ENCODE measurements at regions not wholly inside any gene's neighbourhood (a gene's known extent, or its start where the extent isn't known, plus 50 kb on each side); places are given as distances from the start of the nearest gene placed in this dataset.

- TF ChIP-seq CTCF (conservative IDR thresholded peaks at IDR 0.05; ENCODE audit: low read length) (no peak), EZH2phosphoT487 (IDR thresholded peaks at IDR 0.05; ENCODE audit: borderline replicate concordance, low read depth, low read length) (no peak)
These were observed 94.8 kb upstream of the SEC11C start for GRCh38 chr18:59044855-59045254.

GRCh38 chr18:59047321-59048047 is 92.2 kb upstream of the SEC11C start:
- ChIA-PET CTCF (ENCODE audit: unreplicated experiment) (no interaction called here), POLR2A (no interaction called here)
- no peak for DNase-seq (ENCODE audit: low spot score)
- TF ChIP-seq EZH2phosphoT487 (IDR thresholded peaks at IDR 0.05; ENCODE audit: borderline replicate concordance, low read depth, low read length): no peak
- no peak for TF ChIP-seq CTCF (conservative IDR thresholded peaks at IDR 0.05; ENCODE audit: low read length)
- Histone ChIP-seq H3K4me2 (ENCODE audit: low read length) (no peak overlapping the region), H3K4me1 (ENCODE audit: insufficient read depth, low read length, poor library complexity, severe bottlenecking) (peaks cover 10% of the 10 kb centered on the region), H2AFZ (ENCODE audit: low read length) (no peak overlapping the region), H3K9me2 (ENCODE audit: insufficient read depth, low read length) (no peaks in the 10 kb centered on the region), H3K9me3 (ENCODE audit: low read length) (no peaks in the 10 kb centered on the region), H3K79me2 (ENCODE audit: insufficient read depth, low read depth, low read length) (no peaks in the 10 kb centered on the region), H3K36me3 (ENCODE audit: insufficient read depth, low read length) (no peaks in the 10 kb centered on the region), H3K27ac (ENCODE audit: low read depth, low read length, poor library complexity, severe bottlenecking) (no peak overlapping the region), H3K4me3 (ENCODE audit: low read depth, low read length, poor library complexity, severe bottlenecking) (no peak overlapping the region), H4K20me1 (ENCODE audit: insufficient read depth, low read length) (no peaks in the 10 kb centered on the region)
- intact Hi-C loops (cut with micrococcal nuclease; ENCODE audit: unreplicated experiment): no loop called here
- BruUV-seq (replicated peaks): no TSS peak

More at GRCh38 chr18:59044855-59045254, 94.8 kb upstream of the SEC11C start:
- Histone ChIP-seq H3K4me2 (ENCODE audit: low read length) (no peak overlapping the region), H3K36me3 (ENCODE audit: insufficient read depth, low read length) (no peaks in the 10 kb centered on the region), H3K27ac (ENCODE audit: low read depth, low read length, poor library complexity, severe bottlenecking) (no peak overlapping the region), H3K4me3 (ENCODE audit: low read depth, low read length, poor library complexity, severe bottlenecking) (no peak overlapping the region), H3K79me2 (ENCODE audit: insufficient read depth, low read depth, low read length) (no peaks in the 10 kb centered on the region), H4K20me1 (ENCODE audit: insufficient read depth, low read length) (no peaks in the 10 kb centered on the region), H3K9me2 (ENCODE audit: insufficient read depth, low read length) (no peaks in the 10 kb centered on the region), H3K4me1 (ENCODE audit: insufficient read depth, low read length, poor library complexity, severe bottlenecking) (no peaks in the 10 kb centered on the region), H3K9me3 (ENCODE audit: low read length) (no peaks in the 10 kb centered on the region), H2AFZ (ENCODE audit: low read length) (no peak overlapping the region)
- CTCF ChIA-PET (ENCODE audit: unreplicated experiment): no interaction called here
- intact Hi-C loops (cut with micrococcal nuclease; ENCODE audit: unreplicated experiment): no loop called here
- no TSS peak for BruUV-seq (replicated peaks)
- POLR2A ChIA-PET: no interaction called here
- no peak for DNase-seq (ENCODE audit: low spot score)

- DNase-seq (ENCODE audit: low spot score): no peak
- Histone ChIP-seq H3K4me1 (ENCODE audit: insufficient read depth, low read length, poor library complexity, severe bottlenecking) (peaks cover 10% of the 10 kb centered on the region), H3K79me2 (ENCODE audit: insufficient read depth, low read depth, low read length) (no peaks in the 10 kb centered on the region), H4K20me1 (ENCODE audit: insufficient read depth, low read length) (no peaks in the 10 kb centered on the region), H3K36me3 (ENCODE audit: insufficient read depth, low read length) (no peaks in the 10 kb centered on the region), H3K9me2 (ENCODE audit: insufficient read depth, low read length) (no peaks in the 10 kb centered on the region), H2AFZ (ENCODE audit: low read length) (no peak overlapping the region), H3K4me3 (ENCODE audit: low read depth, low read length, poor library complexity, severe bottlenecking) (no peak overlapping the region), H3K27ac (ENCODE audit: low read depth, low read length, poor library complexity, severe bottlenecking) (no peak overlapping the region), H3K4me2 (ENCODE audit: low read length) (no peak overlapping the region), H3K9me3 (ENCODE audit: low read length) (no peaks in the 10 kb centered on the region)
- POLR2A ChIA-PET: no interaction called here
- CTCF ChIA-PET (ENCODE audit: unreplicated experiment): no interaction called here
- intact Hi-C loops (cut with micrococcal nuclease; ENCODE audit: unreplicated experiment): no loop called here
- TF ChIP-seq CTCF (conservative IDR thresholded peaks at IDR 0.05; ENCODE audit: low read length) (no peak), EZH2phosphoT487 (IDR thresholded peaks at IDR 0.05; ENCODE audit: borderline replicate concordance, low read depth, low read length) (no peak)
- no TSS peak for BruUV-seq (replicated peaks)
These were observed 91.7 kb upstream of the SEC11C start for GRCh38 chr18:59048048-59048363.
